H1 (cell line): ENCODE measurements at regions not wholly inside any gene's neighbourhood (a gene's known extent, or its start where the extent isn't known, plus 50 kb on each side); places are given as distances from the start of the nearest gene placed in this dataset.
A peak's percentile ranks its signal among the peaks of the same experiment; 100 is the strongest.

Experiments
- CTCF ChIA-PET: fragments of 300-600 bp; sonication (Branson Sonifier 250); formaldehyde crosslinking; loops from one replicate; lab custom pipeline; 2021; ENCODE audit not compliant: partially characterized antibody; lab: Charles Lee
- POLR2A ChIA-PET: fragments of 300-600 bp; sonication (Branson Sonifier 250); formaldehyde crosslinking; loops from one replicate; lab custom pipeline; 2021; ENCODE audit warnings: inconsistent platforms; ENCODE audit not compliant: partially characterized antibody; lab: Charles Lee
- DNase-seq, 2 experiments: peaks; one replicate each; pipeline versions ENCODE4 v3.0.0 to v3.0.0-alpha.2; 2010 to 2022; ENCODE audit warnings: low spot score in 2 of 2, low read depth in 1 of 2, mixed read lengths in 1 of 2
- FAIRE-seq: peaks from 2 replicates; lab custom pipeline; 2011; peaks lifted over from hg19 to GRCh38; lab: Jason Lieb, UNC
- H2AFZ ChIP-seq: 2 replicates; pipeline ENCODE4 v1.8.1; 2012; ENCODE audit warnings: low read length, inconsistent platforms
- H2AK5ac ChIP-seq: 2 replicates; pipeline ENCODE4 v1.6.1; 2013; ENCODE audit warnings: low read depth, low read length
- H2BK120ac ChIP-seq: replicated peaks from 2 replicates; pipeline ENCODE3; 2013; ENCODE audit warnings: low read depth, low read length, inconsistent platforms
- H2BK12ac ChIP-seq: 2 replicates; pipeline ENCODE4 v1.6.1; 2013; ENCODE audit warnings: low read depth, low read length
- H2BK15ac ChIP-seq: 2 replicates; pipeline ENCODE4 v1.6.1; 2013; ENCODE audit warnings: low read length
- H2BK20ac ChIP-seq: 2 replicates; pipeline ENCODE4 v1.6.1; 2013; ENCODE audit warnings: low read length
- H2BK5ac ChIP-seq: 2 replicates; pipeline ENCODE4 v1.6.1; 2013; ENCODE audit warnings: low read depth, low read length
- H3K14ac ChIP-seq: 2 replicates; pipeline ENCODE4 v1.6.1; 2013; ENCODE audit warnings: inconsistent platforms; ENCODE audit not compliant: insufficient read length
- H3K18ac ChIP-seq: 2 replicates; pipeline ENCODE4 v1.6.1; 2013; ENCODE audit warnings: low read length; ENCODE audit errors: extremely low read depth
- H3K23ac ChIP-seq: 2 replicates; pipeline ENCODE4 v1.6.1; 2013; ENCODE audit warnings: inconsistent platforms; ENCODE audit not compliant: insufficient read length
- H3K23me2 ChIP-seq: 2 replicates; pipeline ENCODE4 v1.6.1; 2013; ENCODE audit warnings: low read depth, low read length
- H3K27ac ChIP-seq: 2 replicates; pipeline ENCODE4 v1.6.1; 2011; ENCODE audit warnings: low read depth, low read length, inconsistent platforms
- H3K27me3 ChIP-seq, 4 experiments: replicated peaks in 1 of 4; 1 replicate in 1 of 4; 2 replicates in 3 of 4; pipeline versions ENCODE4 v1.6.1 to v1.8.1; 2011 to 2013; ENCODE audit warnings: low read length in 3 of 4, mild to moderate bottlenecking in 3 of 4, inconsistent platforms in 2 of 4, mixed read lengths in 2 of 4, moderate library complexity in 1 of 4; ENCODE audit not compliant: control insufficient read depth in 3 of 4, insufficient read depth in 3 of 4; ENCODE audit errors: extremely low read depth in 1 of 4
- H3K36me3 ChIP-seq, 4 experiments: 2 replicates each; pipeline versions ENCODE4 v1.6.1 to v1.8.1; 2011 to 2013; ENCODE audit warnings: mild to moderate bottlenecking in 4 of 4, low read length in 3 of 4, moderate library complexity in 2 of 4, control low read depth in 1 of 4, inconsistent platforms in 1 of 4; ENCODE audit not compliant: insufficient read depth in 4 of 4, control insufficient read depth in 2 of 4
- H3K4ac ChIP-seq: replicated peaks from 2 replicates; pipeline ENCODE3; 2013; ENCODE audit warnings: low read length, low read depth, mixed read lengths, inconsistent platforms; ENCODE audit not compliant: insufficient read length
- H3K4me1 ChIP-seq, 4 experiments: replicated peaks in 1 of 4; 1 replicate in 1 of 4; 2 replicates in 3 of 4; pipeline versions ENCODE4 v1.6.1 to v1.8.1; 2011 to 2013; ENCODE audit warnings: low read length in 3 of 4, inconsistent platforms in 2 of 4, mixed read lengths in 1 of 4; ENCODE audit not compliant: insufficient read depth in 4 of 4, control insufficient read depth in 3 of 4
- H3K4me2 ChIP-seq, 2 experiments: 2 replicates each; pipeline versions ENCODE4 v1.6.1 to v1.8.1; 2011 to 2013; ENCODE audit warnings: low read depth in 2 of 2, low read length in 2 of 2, control low read depth in 1 of 2, inconsistent platforms in 1 of 2, mild to moderate bottlenecking in 1 of 2; ENCODE audit not compliant: insufficient read depth in 1 of 2
- H3K4me3 ChIP-seq, 4 experiments: fragments of 200-600, 300-600 bp in 1 of 4; sonication (generic), shearing (Covaris generic), sonication (Bioruptor Twin) in 1 of 4; 2 replicates each; pipeline versions ENCODE4 v1.5.1 to v1.8.1; 2011 to 2016; ENCODE audit warnings: low read length in 4 of 4, low read depth in 3 of 4, control low read depth in 2 of 4, inconsistent platforms in 2 of 4, mild to moderate bottlenecking in 2 of 4, mixed read lengths in 1 of 4, moderate library complexity in 1 of 4; ENCODE audit not compliant: insufficient read depth in 2 of 4; ENCODE audit errors: extremely low read depth in 1 of 4
- H3K56ac ChIP-seq: replicated peaks from 2 replicates; pipeline ENCODE3; 2013; ENCODE audit warnings: low read depth, mild to moderate bottlenecking, mixed read lengths, low read length, inconsistent platforms; ENCODE audit not compliant: insufficient read length
- H3K79me1 ChIP-seq: 2 replicates; pipeline ENCODE4 v1.6.1; 2013; ENCODE audit warnings: low read depth, low read length, control low read depth
- H3K79me2 ChIP-seq, 2 experiments: 2 replicates each; pipeline versions ENCODE4 v1.6.1 to v1.8.1; 2012 to 2013; ENCODE audit warnings: low read length in 2 of 2, mild to moderate bottlenecking in 2 of 2, inconsistent platforms in 1 of 2; ENCODE audit not compliant: insufficient read depth in 2 of 2, control insufficient read depth in 1 of 2
- H3K9ac ChIP-seq, 4 experiments: replicated peaks in 1 of 4; 1 replicate in 1 of 4; 2 replicates in 3 of 4; pipeline versions ENCODE4 v1.6.1 to v1.8.1; 2011 to 2013; ENCODE audit warnings: low read depth in 3 of 4, low read length in 3 of 4, control low read depth in 2 of 4, mild to moderate bottlenecking in 2 of 4, moderate library complexity in 2 of 4, inconsistent platforms in 1 of 4; ENCODE audit errors: extremely low read depth in 1 of 4
- H3K9me3 ChIP-seq, 2 experiments: 2 replicates each; pipeline versions ENCODE4 v1.6.1 to v1.8.1; 2012 to 2013; ENCODE audit warnings: mild to moderate bottlenecking in 2 of 2, moderate library complexity in 2 of 2, control low read depth in 1 of 2, inconsistent platforms in 1 of 2, low read depth in 1 of 2, low read length in 1 of 2, mixed read lengths in 1 of 2; ENCODE audit not compliant: insufficient read depth in 2 of 2
- H4K20me1 ChIP-seq, 2 experiments: replicated peaks in 1 of 2; 2 replicates each; pipeline versions ENCODE3 to v1.8.1; 2011 to 2013; ENCODE audit warnings: inconsistent platforms in 2 of 2, low read length in 2 of 2, mild to moderate bottlenecking in 1 of 2; ENCODE audit not compliant: insufficient read depth in 2 of 2, control insufficient read depth in 1 of 2
- H4K5ac ChIP-seq: 2 replicates; pipeline ENCODE4 v1.6.1; 2013; ENCODE audit warnings: low read length, low read depth, mixed read lengths, inconsistent platforms; ENCODE audit not compliant: insufficient read length
- H4K8ac ChIP-seq: 2 replicates; pipeline ENCODE4 v1.8.0; 2013; ENCODE audit warnings: mild to moderate bottlenecking, moderate library complexity, low read length, inconsistent platforms; ENCODE audit not compliant: insufficient read depth; ENCODE audit errors: extremely low read depth
- H4K91ac ChIP-seq: replicated peaks from 2 replicates; pipeline ENCODE3; 2013; ENCODE audit warnings: low read length, mixed read lengths, inconsistent platforms; ENCODE audit not compliant: insufficient read length
- CBX5 ChIP-seq: fragments of 300-800, 300-1000 bp; sonication (generic); IDR thresholded peaks from 2 replicates; pipeline ENCODE4 v1.7.1; 2016; ENCODE audit warnings: antibody characterized with exemption, low read length, low read depth
- CHD1 ChIP-seq: IDR thresholded peaks from 2 replicates; pipeline ENCODE4 v1.6.1; 2012; ENCODE audit warnings: low read depth, low read length, improper control_type of control experiment
- CREB1 ChIP-seq: IDR thresholded peaks from 2 replicates; pipeline ENCODE4 v1.6.1; 2012; ENCODE audit warnings: inconsistent platforms
- HDAC2 ChIP-seq, 2 experiments: fragments of 300-600 bp in 1 of 2; sonication (generic) in 1 of 2; IDR thresholded peaks; 2 replicates each; pipeline ENCODE4 v1.6.1; 2011 to 2012; ENCODE audit warnings: low read depth in 2 of 2, low read length in 2 of 2, mild to moderate bottlenecking in 2 of 2, moderate library complexity in 2 of 2, borderline replicate concordance in 1 of 2, inconsistent platforms in 1 of 2
- JUND ChIP-seq: IDR thresholded peaks from 2 replicates; pipeline ENCODE4 v1.6.1; 2011; ENCODE audit warnings: mild to moderate bottlenecking, improper control_type of control experiment, low read length
- KDM1A ChIP-seq: fragments of 200-600, 300-600 bp; sonication (generic); IDR thresholded peaks from 2 replicates; pipeline ENCODE4 v1.7.1; 2016; ENCODE audit warnings: mild to moderate bottlenecking, low read length, borderline replicate concordance
- KDM4A ChIP-seq: IDR thresholded peaks from one replicate; pipeline ENCODE4 v1.7.1; 2012; ENCODE audit warnings: low read depth, mild to moderate bottlenecking, moderate library complexity, low read length, inconsistent platforms; ENCODE audit not compliant: severe bottlenecking
- PHF8 ChIP-seq: fragments of 200-600 bp; sonication (generic); conservative IDR thresholded peaks from 2 replicates; pipeline ENCODE4 v1.7.1; 2012; ENCODE audit warnings: low read depth, mild to moderate bottlenecking, inconsistent platforms, low read length, moderate library complexity
- SIN3A ChIP-seq, 2 experiments: IDR thresholded peaks in 1 of 2; conservative IDR thresholded peaks in 1 of 2; 2 replicates each; pipeline ENCODE4 v1.6.1; 2011 to 2012; ENCODE audit warnings: low read length in 2 of 2, improper control_type of control experiment in 1 of 2, low read depth in 1 of 2, mild to moderate bottlenecking in 1 of 2
- SIRT6 ChIP-seq: IDR thresholded peaks from one replicate; pipeline ENCODE4 v1.7.1; 2012; ENCODE audit warnings: low read length, inconsistent platforms
- ZNF274 ChIP-seq: IDR thresholded peaks from 2 replicates; pipeline ENCODE4 v1.7.0; 2012; ENCODE audit warnings: low read length, borderline replicate concordance; ENCODE audit errors: extremely low read depth
- WGBS, 2 experiments: shearing (Covaris generic) in 1 of 2; methylation state at CpG; one replicate each; pipeline versions ENCODE4 v1.1.6 to v1.1.7; 2013 to 2015; ENCODE audit warnings: low lambda C conversion rate in 2 of 2, mixed read lengths in 2 of 2, inconsistent platforms in 1 of 2, low coverage in 1 of 2, missing lambda C conversion rate in 1 of 2; ENCODE audit not compliant: insufficient replicate concordance in 2 of 2, insufficient coverage in 1 of 2, insufficient read length in 1 of 2; ENCODE audit errors: extremely low coverage in 1 of 2, missing lambda C conversion rate in 1 of 2; 5-methylcytosine and 5-hydroxymethylcytosine counted together
- TF ChIP-seq, protein P1 (sequence below): IDR thresholded peaks from 2 replicates; pipeline ENCODE4 v1.6.1; 2012; ENCODE audit warnings: inconsistent platforms
- TF ChIP-seq, protein P2 (sequence below): IDR thresholded peaks from 2 replicates; pipeline ENCODE4 v1.6.1; 2012; ENCODE audit warnings: inconsistent platforms

GRCh38 chr12:67508830-67509229 is 139.7 kb upstream of the DYRK2 start:
- Histone ChIP-seq H2AK5ac (no peak overlapping the region), H3K79me2 (no peaks in the 10 kb centered on the region), H2BK12ac (peak overlapping the region; percentile 46; the same call in 1 of the 2 replicates), H3K9me3 (no peaks in the 10 kb centered on the region), H3K4me3 (no peak overlapping the region), H2BK15ac (no peak overlapping the region), H3K56ac (no peak overlapping the region), H3K4me1 (peaks cover 0 to 5% (median 2%) of the 10 kb centered on the region in 4 experiments; a peak in 2 of 7 replicates), H2BK120ac (no peak overlapping the region), H2AFZ (no peak overlapping the region), H4K20me1 (no peaks in the 10 kb centered on the region), H3K4ac (no peak overlapping the region), H2BK20ac (no peak overlapping the region), H4K91ac (no peak overlapping the region), H4K8ac (no peak overlapping the region), H3K18ac (no peak overlapping the region), H3K27me3 (no peaks in the 10 kb centered on the region), H3K27ac (no peak overlapping the region), H3K23me2 (no peaks in the 10 kb centered on the region), H3K14ac (no peak overlapping the region), H3K9ac (no peak overlapping the region), H3K4me2 (no peak overlapping the region), H3K36me3 (no peaks in the 10 kb centered on the region), H4K5ac (no peak overlapping the region), H3K23ac (no peak overlapping the region), H3K79me1 (no peaks in the 10 kb centered on the region), H2BK5ac (no peak overlapping the region)
- CTCF ChIA-PET = interaction anchor here (1.4 kb wide), 1 partner anchor 49 kb away, joined by 4 read pairs; no protein-coding TSS in a partner anchor
- DNase-seq = no peak
- TF ChIP-seq CREB1 (no peak), KDM1A (no peak), CHD1 (no peak), ZNF274 (no peak), HDAC2 (IDR thresholded peaks at IDR 0.05; ENCODE audit: borderline replicate concordance in 1 of 2, low read depth in 2 of 2, low read length in 2 of 2) (no peak), SIRT6 (no peak), SIN3A (conservative IDR thresholded peaks at IDR 0.05 in 1 of 2, IDR thresholded peaks at IDR 0.05 in 1 of 2; ENCODE audit: low read depth in 1 of 2, low read length in 2 of 2) (no peak), PHF8 (no peak), KDM4A (no peak), JUND (no peak), CBX5 (no peak)
- TF ChIP-seq, protein P1, sequence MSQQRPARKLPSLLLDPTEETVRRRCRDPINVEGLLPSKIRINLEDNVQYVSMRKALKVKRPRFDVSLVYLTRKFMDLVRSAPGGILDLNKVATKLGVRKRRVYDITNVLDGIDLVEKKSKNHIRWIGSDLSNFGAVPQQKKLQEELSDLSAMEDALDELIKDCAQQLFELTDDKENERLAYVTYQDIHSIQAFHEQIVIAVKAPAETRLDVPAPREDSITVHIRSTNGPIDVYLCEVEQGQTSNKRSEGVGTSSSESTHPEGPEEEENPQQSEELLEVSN = no peak
- TF ChIP-seq, protein P2, sequence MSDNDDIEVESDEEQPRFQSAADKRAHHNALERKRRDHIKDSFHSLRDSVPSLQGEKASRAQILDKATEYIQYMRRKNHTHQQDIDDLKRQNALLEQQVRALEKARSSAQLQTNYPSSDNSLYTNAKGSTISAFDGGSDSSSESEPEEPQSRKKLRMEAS = no peak
- no peak for FAIRE-seq
- 97% methylated on average over 1 of the region's 1 CpG; no CpG with 5 or more reads in 1 of the 2 experiments for WGBS, 2 experiments
- POLR2A ChIA-PET = interaction anchor here (1.3 kb wide), 1 partner anchor 11 kb away, joined by 3 read pairs; no protein-coding TSS in a partner anchor
